ENCODE measurements at regions not wholly inside any gene's neighbourhood (a gene's known extent, or its start where the extent isn't known, plus 50 kb on each side); places are given as distances from the start of the nearest gene placed in this dataset.

DNA sequence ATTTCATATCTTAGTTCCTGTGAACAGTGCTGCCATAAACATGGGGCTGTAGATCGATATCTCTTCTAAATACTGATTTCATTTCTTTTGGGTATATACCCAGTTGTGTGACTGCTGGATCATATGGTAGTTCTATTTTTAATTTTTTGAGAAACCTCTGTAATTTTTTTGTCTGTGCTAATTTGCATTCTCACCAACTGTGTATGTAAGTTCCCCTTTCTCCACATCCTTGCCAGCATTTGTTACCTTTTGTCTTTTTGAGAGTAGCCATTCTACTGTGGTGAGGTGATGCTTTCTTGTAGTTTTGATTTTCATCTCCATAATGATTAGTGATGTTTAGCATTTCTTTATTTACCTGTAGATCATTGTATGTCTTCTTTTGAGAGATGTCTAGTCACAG lies 2086.5 kb upstream of the TENM3 start:
- Mint-ChIP-seq H3K27me3 (ENCODE audit: insufficient read depth, unreplicated experiment) (peaks cover 3% of the 10 kb centered on the region), H3K9me3 (ENCODE audit: unreplicated experiment) (no peaks in the 10 kb centered on the region), H3K27ac (ENCODE audit: unreplicated experiment) (no peak overlapping the region), H3K4me1 (ENCODE audit: low read depth, unreplicated experiment) (no peaks in the 10 kb centered on the region), H3K36me3 (ENCODE audit: insufficient read depth, unreplicated experiment) (no peaks in the 10 kb centered on the region), H3K4me3 (ENCODE audit: unreplicated experiment) (no peak overlapping the region)
- ChIA-PET POLR2A (no interaction called here), CTCF (no interaction called here)
- no peak for DNase-seq
- intact Hi-C loops (cut with micrococcal nuclease; ENCODE audit: unreplicated experiment) = no loop called here
- Histone ChIP-seq H3K27me3 (replicated peaks; ENCODE audit: control insufficient read depth, insufficient read depth, low read length) (no peaks in the 10 kb centered on the region), H3K4me3 (ENCODE audit: low read depth, low read length) (no peak overlapping the region), H3K9me3 (no peaks in the 10 kb centered on the region), H3K4me1 (no peaks in the 10 kb centered on the region), H3K36me3 (ENCODE audit: control insufficient read depth, insufficient read depth, low read length) (no peaks in the 10 kb centered on the region)
- TF ChIP-seq, protein P1, sequence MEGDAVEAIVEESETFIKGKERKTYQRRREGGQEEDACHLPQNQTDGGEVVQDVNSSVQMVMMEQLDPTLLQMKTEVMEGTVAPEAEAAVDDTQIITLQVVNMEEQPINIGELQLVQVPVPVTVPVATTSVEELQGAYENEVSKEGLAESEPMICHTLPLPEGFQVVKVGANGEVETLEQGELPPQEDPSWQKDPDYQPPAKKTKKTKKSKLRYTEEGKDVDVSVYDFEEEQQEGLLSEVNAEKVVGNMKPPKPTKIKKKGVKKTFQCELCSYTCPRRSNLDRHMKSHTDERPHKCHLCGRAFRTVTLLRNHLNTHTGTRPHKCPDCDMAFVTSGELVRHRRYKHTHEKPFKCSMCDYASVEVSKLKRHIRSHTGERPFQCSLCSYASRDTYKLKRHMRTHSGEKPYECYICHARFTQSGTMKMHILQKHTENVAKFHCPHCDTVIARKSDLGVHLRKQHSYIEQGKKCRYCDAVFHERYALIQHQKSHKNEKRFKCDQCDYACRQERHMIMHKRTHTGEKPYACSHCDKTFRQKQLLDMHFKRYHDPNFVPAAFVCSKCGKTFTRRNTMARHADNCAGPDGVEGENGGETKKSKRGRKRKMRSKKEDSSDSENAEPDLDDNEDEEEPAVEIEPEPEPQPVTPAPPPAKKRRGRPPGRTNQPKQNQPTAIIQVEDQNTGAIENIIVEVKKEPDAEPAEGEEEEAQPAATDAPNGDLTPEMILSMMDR (IDR thresholded peaks at IDR 0.05; ENCODE audit: insufficient read depth in 1 of 2, low read depth in 1 of 2, low read length in 1 of 2, severe bottlenecking in 1 of 2, unreplicated experiment in 1 of 2) = no peak
- no TSS peak for BruUV-seq (replicated peaks)

DNA sequence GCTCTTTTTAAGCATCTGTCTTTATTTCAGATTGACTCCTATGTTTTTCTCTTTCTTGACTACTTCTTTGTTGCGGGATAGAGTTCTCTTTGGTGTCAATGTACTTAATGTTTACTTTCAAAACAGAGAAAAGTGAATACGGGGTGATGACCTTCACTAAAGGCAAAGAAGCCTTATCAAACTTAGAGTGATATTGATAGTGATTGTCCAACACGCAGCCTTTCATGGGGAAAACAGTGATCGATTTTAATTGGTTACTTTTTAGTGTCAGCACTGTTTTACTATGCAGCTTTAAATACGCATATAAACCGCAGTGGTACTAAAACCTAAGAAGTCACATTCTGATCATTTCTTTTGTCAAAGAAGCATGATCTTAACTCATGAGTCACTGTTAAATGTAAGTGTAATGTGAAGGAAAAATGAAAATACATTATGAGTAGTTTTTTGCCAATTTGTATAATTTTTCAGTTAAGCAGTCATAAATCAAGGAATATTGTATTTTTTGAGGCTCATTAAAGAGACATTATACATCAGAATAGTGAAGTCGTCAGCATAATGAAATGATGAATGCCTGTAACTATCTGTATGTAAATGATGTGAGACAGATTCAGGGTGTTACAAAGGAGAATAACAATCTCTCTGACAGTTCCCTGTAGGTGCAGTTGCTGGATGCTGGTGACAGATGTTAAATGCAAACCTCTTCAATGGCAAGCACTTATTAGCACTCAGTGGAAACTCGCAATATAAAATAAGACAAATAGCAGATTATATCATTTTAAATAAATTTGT lies 2082.8 kb upstream of the TENM3 start:
- H3K27me3 ChIP-seq (replicated peaks; ENCODE audit: control insufficient read depth, insufficient read depth, low read length) = no peaks in the 10 kb centered on the region
- ChIA-PET POLR2A (no interaction called here), CTCF (no interaction called here)
- H3K36me3 Mint-ChIP-seq (ENCODE audit: insufficient read depth, unreplicated experiment) = no peaks in the 10 kb centered on the region
- intact Hi-C loops (cut with micrococcal nuclease; ENCODE audit: unreplicated experiment) = no loop called here
- H3K4me1 ChIP-seq = no peaks in the 10 kb centered on the region
- no peaks in the 10 kb centered on the region for H3K36me3 ChIP-seq (ENCODE audit: control insufficient read depth, insufficient read depth, low read length)
- peaks cover 3% of the 10 kb centered on the region for H3K27me3 Mint-ChIP-seq (ENCODE audit: insufficient read depth, unreplicated experiment)
- BruUV-seq (replicated peaks) = no TSS peak
- no peaks in the 10 kb centered on the region for H3K9me3 ChIP-seq
- TF ChIP-seq, protein P1 (IDR thresholded peaks at IDR 0.05; ENCODE audit: insufficient read depth in 1 of 2, low read depth in 1 of 2, low read length in 1 of 2, severe bottlenecking in 1 of 2, unreplicated experiment in 1 of 2) = no peak
- no peak for DNase-seq
- H3K9me3 Mint-ChIP-seq (ENCODE audit: unreplicated experiment) = no peaks in the 10 kb centered on the region
- no peaks in the 10 kb centered on the region for H3K4me1 Mint-ChIP-seq (ENCODE audit: low read depth, unreplicated experiment)
- no peak overlapping the region for H3K27ac Mint-ChIP-seq (ENCODE audit: unreplicated experiment)
- no peak overlapping the region for H3K4me3 ChIP-seq (ENCODE audit: low read depth, low read length)
- H3K4me3 Mint-ChIP-seq (ENCODE audit: unreplicated experiment) = no peak overlapping the region

DNA sequence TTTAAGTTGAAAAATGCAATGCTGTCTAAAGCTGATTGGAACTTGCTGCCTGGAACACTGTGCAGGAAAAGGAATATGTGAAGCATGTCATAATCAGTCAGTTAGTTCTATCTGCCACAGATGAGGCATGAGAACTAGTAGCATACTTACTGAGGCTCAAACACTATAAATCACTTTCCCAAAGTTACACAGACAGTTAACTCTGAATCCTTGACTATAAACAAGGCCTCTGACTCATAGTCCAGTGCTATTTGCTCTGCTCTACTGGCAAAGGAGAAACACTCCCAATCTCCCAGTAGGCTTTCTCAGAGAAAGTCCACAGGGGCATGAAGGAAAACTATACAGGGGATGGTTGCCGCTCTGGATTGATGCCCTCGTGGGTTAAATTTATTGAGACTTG lies 2078.4 kb upstream of the TENM3 start:
- no peaks in the 10 kb centered on the region for H3K9me3 Mint-ChIP-seq (ENCODE audit: unreplicated experiment)
- TF ChIP-seq, protein P1 (IDR thresholded peaks at IDR 0.05; ENCODE audit: insufficient read depth in 1 of 2, low read depth in 1 of 2, low read length in 1 of 2, severe bottlenecking in 1 of 2, unreplicated experiment in 1 of 2) = no peak
- no peaks in the 10 kb centered on the region for H3K36me3 Mint-ChIP-seq (ENCODE audit: insufficient read depth, unreplicated experiment)
- no peak overlapping the region for H3K4me3 Mint-ChIP-seq (ENCODE audit: unreplicated experiment)
- Histone ChIP-seq H3K4me1 (no peaks in the 10 kb centered on the region), H3K4me3 (ENCODE audit: low read depth, low read length) (no peak overlapping the region), H3K36me3 (ENCODE audit: control insufficient read depth, insufficient read depth, low read length) (no peaks in the 10 kb centered on the region), H3K9me3 (no peaks in the 10 kb centered on the region), H3K27me3 (replicated peaks; ENCODE audit: control insufficient read depth, insufficient read depth, low read length) (no peaks in the 10 kb centered on the region; the same call in 1 of the 2 replicates)
- ChIA-PET POLR2A (no interaction called here), CTCF (no interaction called here)
- no peaks in the 10 kb centered on the region for H3K4me1 Mint-ChIP-seq (ENCODE audit: low read depth, unreplicated experiment)
- no TSS peak for BruUV-seq (replicated peaks)
- intact Hi-C loops (cut with micrococcal nuclease; ENCODE audit: unreplicated experiment) = no loop called here
- peaks cover 13% of the 10 kb centered on the region for H3K27me3 Mint-ChIP-seq (ENCODE audit: insufficient read depth, unreplicated experiment)
- no peak overlapping the region for H3K27ac Mint-ChIP-seq (ENCODE audit: unreplicated experiment)
- peak in 1 of 2 experiments; percentile 1 for DNase-seq

Data from Caco-2 (cell line).